ENCODE measurements at regions not wholly inside any gene's neighbourhood (a gene's known extent, or its start where the extent isn't known, plus 50 kb on each side); places are given as distances from the start of the nearest gene placed in this dataset.

GRCh38 chr3:117091676-117092075 lies 382.1 kb downstream of the TUSC7 start:
- DNase-seq: no peak

- DNase-seq: no peak
Measured at GRCh38 chr3:117096549-117096948, 387.0 kb downstream of the TUSC7 start.

GRCh38 chr3:117097351-117097750 lies 387.8 kb downstream of the TUSC7 start:
- DNase-seq: no peak

GRCh38 chr3:117101697-117102096 lies 392.1 kb downstream of the TUSC7 start:
- DNase-seq: no peak

GRCh38 chr3:117102426-117102825 lies 392.8 kb downstream of the TUSC7 start:
- DNase-seq: no peak

GRCh38 chr3:117103675-117104074 lies 394.1 kb downstream of the TUSC7 start:
- DNase-seq: no peak

- DNase-seq: no peak
Measured at GRCh38 chr3:117104381-117104780, 394.8 kb downstream of the TUSC7 start.

GRCh38 chr3:117104792-117105191 lies 395.2 kb downstream of the TUSC7 start:
- DNase-seq: no peak

- no peak for DNase-seq
Measured at GRCh38 chr3:117105686-117106085, 396.1 kb downstream of the TUSC7 start.

GRCh38 chr3:117106396-117106795 lies 396.8 kb downstream of the TUSC7 start:
- DNase-seq: no peak

- no peak for DNase-seq
Measured at GRCh38 chr3:117107946-117108345, 398.4 kb downstream of the TUSC7 start.

GRCh38 chr3:117109178-117109577 lies 399.6 kb downstream of the TUSC7 start:
- no peak for DNase-seq

GRCh38 chr3:117114517-117115265 lies 405.1 kb downstream of the TUSC7 start:
- no peak for DNase-seq

- no peak for DNase-seq
Measured at GRCh38 chr3:117117188-117117936, 407.8 kb downstream of the TUSC7 start.

GRCh38 chr3:117118604-117119003 lies 409.0 kb downstream of the TUSC7 start:
- DNase-seq: no peak

- no peak for DNase-seq
Measured at GRCh38 chr3:117120014-117120413, 410.4 kb downstream of the TUSC7 start.

GRCh38 chr3:117122609-117123008 lies 413.0 kb downstream of the TUSC7 start:
- DNase-seq: no peak

GRCh38 chr3:117126460-117126859 lies 416.9 kb downstream of the TUSC7 start:
- DNase-seq: no peak

GRCh38 chr3:117126946-117127546 lies 417.5 kb downstream of the TUSC7 start:
- DNase-seq: no peak

- no peak for DNase-seq
Measured at GRCh38 chr3:117128133-117128532, 418.6 kb downstream of the TUSC7 start.

- no peak for DNase-seq
Measured at GRCh38 chr3:117128872-117129271, 419.3 kb downstream of the TUSC7 start.

GRCh38 chr3:117129516-117129915 lies 419.9 kb downstream of the TUSC7 start:
- DNase-seq: no peak

- no peak for DNase-seq
Measured at GRCh38 chr3:117130222-117130621, 420.6 kb downstream of the TUSC7 start.

- no peak for DNase-seq
Measured at GRCh38 chr3:117131259-117131658, 421.7 kb downstream of the TUSC7 start.

All from activated T-cell treated with anti-CD3 and anti-CD28 coated beads, Interleukin-2, amount 50 U/mL, for 1 hour (primary cell).